OCI-LY1 (cell line): ENCODE measurements at regions not wholly inside any gene's neighbourhood (a gene's known extent, or its start where the extent isn't known, plus 50 kb on each side); places are given as distances from the start of the nearest gene placed in this dataset.

Experiments
- H2AFZ ChIP-seq: fragments of 200-600 bp; sonication (generic), shearing (Covaris generic); 2 replicates; pipeline ENCODE4 v1.6.0; 2014; ENCODE audit warnings: antibody characterized with exemption, mild to moderate bottlenecking, low read length
- H3F3A ChIP-seq: fragments of 200-600 bp; sonication (generic), shearing (Covaris generic); 2 replicates; pipeline ENCODE4 v1.6.0; 2014; ENCODE audit warnings: mild to moderate bottlenecking, antibody characterized with exemption, low read length, moderate library complexity; ENCODE audit not compliant: insufficient read depth
- H3K27ac ChIP-seq: fragments of 200-600 bp; sonication (generic); 2 replicates; pipeline ENCODE4 v1.5.1; 2014; ENCODE audit warnings: low read length, mixed run types, mild to moderate bottlenecking, low read depth; ENCODE audit not compliant: poor library complexity, severe bottlenecking
- H3K27me3 ChIP-seq: fragments of 200-600 bp; sonication (generic); 2 replicates; pipeline ENCODE4 v1.6.0; 2014; ENCODE audit warnings: antibody characterized with exemption, mild to moderate bottlenecking, low read length, moderate library complexity; ENCODE audit not compliant: insufficient read depth
- H3K36me3 ChIP-seq: fragments of 200-600 bp; sonication (generic); 2 replicates; pipeline ENCODE4 v1.6.1; 2014; ENCODE audit warnings: mild to moderate bottlenecking, antibody characterized with exemption, low read length, moderate library complexity, mixed read lengths; ENCODE audit not compliant: insufficient read depth
- H3K4me1 ChIP-seq: fragments of 200-600 bp; sonication (generic); 2 replicates; pipeline ENCODE4 v1.5.1; 2014; ENCODE audit warnings: mild to moderate bottlenecking, low read length, moderate library complexity; ENCODE audit not compliant: insufficient read depth, severe bottlenecking
- H3K4me2 ChIP-seq: fragments of 200-600 bp; sonication (generic), shearing (Covaris generic); 2 replicates; pipeline ENCODE4 v1.6.1; 2014; ENCODE audit warnings: low read length
- H3K4me3 ChIP-seq: fragments of 200-600 bp; sonication (generic); 2 replicates; pipeline ENCODE4 v1.5.1; 2014; ENCODE audit warnings: low read length, low read depth, mild to moderate bottlenecking, mixed read lengths; ENCODE audit not compliant: poor library complexity, severe bottlenecking
- H3K79me2 ChIP-seq: fragments of 200-600 bp; shearing (Covaris generic); 2 replicates; pipeline ENCODE4 v1.6.1; 2016; ENCODE audit warnings: mixed run types, low read length, mixed read lengths; ENCODE audit not compliant: insufficient read depth
- H3K9ac ChIP-seq: fragments of 200-600 bp; sonication (generic), shearing (Covaris generic); 2 replicates; pipeline ENCODE4 v1.6.1; 2014; ENCODE audit warnings: mild to moderate bottlenecking, low read length, mixed read lengths
- H3K9me2 ChIP-seq: fragments of 200-600 bp; sonication (generic), shearing (Covaris generic); 2 replicates; pipeline ENCODE4 v1.6.1; 2014; ENCODE audit warnings: low read depth, mild to moderate bottlenecking, low read length, mixed read lengths
- H3K9me3 ChIP-seq: fragments of 200-600 bp; shearing (Covaris generic); 2 replicates; pipeline ENCODE4 v1.6.1; 2014; ENCODE audit warnings: low read length, mixed read lengths
- H4K20me1 ChIP-seq: fragments of 200-600 bp; sonication (generic), shearing (Covaris generic); 2 replicates; pipeline ENCODE4 v1.6.0; 2016; ENCODE audit warnings: mild to moderate bottlenecking, low read length; ENCODE audit not compliant: insufficient read depth
- CTCF ChIP-seq: fragments of 200-600 bp; sonication (generic), shearing (Covaris generic); IDR thresholded peaks from 2 replicates; pipeline ENCODE4 v1.5.1; 2017; ENCODE audit warnings: mild to moderate bottlenecking, antibody characterized with exemption, low read length, moderate library complexity, mixed read lengths
- EZH2 ChIP-seq: fragments of 200-600 bp; sonication (generic), shearing (Covaris generic); IDR thresholded peaks from 2 replicates; pipeline ENCODE4 v1.8.0; 2017; ENCODE audit warnings: borderline replicate concordance, mixed run types, mild to moderate bottlenecking, antibody characterized with exemption, low read length, moderate library complexity, mixed read lengths

- Histone ChIP-seq H3K36me3 (no peaks in the 10 kb centered on the region), H3K9ac (no peak overlapping the region), H3K4me2 (no peak overlapping the region), H3K27me3 (no peaks in the 10 kb centered on the region), H3K4me3 (no peak overlapping the region), H3K9me3 (no peaks in the 10 kb centered on the region), H3K79me2 (no peaks in the 10 kb centered on the region), H3K4me1 (no peaks in the 10 kb centered on the region), H2AFZ (no peak overlapping the region), H4K20me1 (no peaks in the 10 kb centered on the region), H3F3A (no peaks in the 10 kb centered on the region), H3K27ac (no peak overlapping the region), H3K9me2 (no peaks in the 10 kb centered on the region)
- TF ChIP-seq CTCF (no peak), EZH2 (no peak)
Measured at GRCh38 chr12:118816296-118816695, 165.0 kb upstream of the SRRM4 start.

- Histone ChIP-seq H3K9me2 (no peaks in the 10 kb centered on the region), H4K20me1 (no peaks in the 10 kb centered on the region), H3K9ac (no peak overlapping the region), H3F3A (no peaks in the 10 kb centered on the region), H3K27me3 (no peaks in the 10 kb centered on the region), H3K36me3 (no peaks in the 10 kb centered on the region), H3K27ac (no peak overlapping the region), H3K4me2 (no peak overlapping the region), H3K4me3 (no peak overlapping the region), H3K9me3 (no peaks in the 10 kb centered on the region), H2AFZ (no peak overlapping the region), H3K4me1 (no peaks in the 10 kb centered on the region), H3K79me2 (no peaks in the 10 kb centered on the region)
- no peak for TF ChIP-seq EZH2
- no peak for TF ChIP-seq CTCF
Measured at GRCh38 chr12:118821386-118821925, 159.9 kb upstream of the SRRM4 start.

GRCh38 chr12:118822512-118822911 lies 158.8 kb upstream of the SRRM4 start:
- H2AFZ ChIP-seq: no peak overlapping the region
- TF ChIP-seq EZH2: no peak
- TF ChIP-seq CTCF: no peak
- no peak overlapping the region for H3K4me2 ChIP-seq
- H3F3A ChIP-seq: no peaks in the 10 kb centered on the region
- H3K36me3 ChIP-seq: no peaks in the 10 kb centered on the region
- H3K4me1 ChIP-seq: no peaks in the 10 kb centered on the region
- H3K9me3 ChIP-seq: no peaks in the 10 kb centered on the region
- H3K9ac ChIP-seq: no peak overlapping the region
- H3K27me3 ChIP-seq: no peaks in the 10 kb centered on the region
- H4K20me1 ChIP-seq: no peaks in the 10 kb centered on the region
- H3K4me3 ChIP-seq: no peak overlapping the region
- H3K27ac ChIP-seq: no peak overlapping the region
- H3K9me2 ChIP-seq: no peaks in the 10 kb centered on the region
- no peaks in the 10 kb centered on the region for H3K79me2 ChIP-seq
